IMR-90 (cell line): ENCODE measurements at regions not wholly inside any gene's neighbourhood (a gene's known extent, or its start where the extent isn't known, plus 50 kb on each side); places are given as distances from the start of the nearest gene placed in this dataset.

Experiments
- ATAC-seq: fragments of 200-7000 bp; cut with Tn5 transposase; 2 replicates; pipeline ENCODE4 v1.9.1; 2020; ENCODE audit warnings: low read depth, mild to moderate bottlenecking, moderate library complexity
- BruUV-seq: library from RNA; stranded (reverse); fragments of 400-500 nt; replicated peaks from 2 replicates; lab custom pipeline; 2021; lab: Mats Ljungman, UMichigan
- CTCF ChIA-PET: fragments of 300-600 bp; formaldehyde crosslinking; extraction: SDS; loops from one replicate; lab custom pipeline; 2021; ENCODE audit warnings: antibody characterized with exemption; lab: Yijun Ruan, JAX
- POLR2A ChIA-PET: fragments of 300-600 bp; sonication (Branson Sonifier 250); formaldehyde crosslinking; loops from one replicate; lab custom pipeline; 2022; ENCODE audit warnings: antibody characterized with exemption; ENCODE audit not compliant: unreplicated experiment; lab: Charles Lee
- DNase-seq: peaks from one replicate; pipeline ENCODE4 v3.0.0; 2013
- H2AFZ ChIP-seq: replicated peaks from 2 replicates; pipeline ENCODE3; 2013; ENCODE audit warnings: low read length, mild to moderate bottlenecking; ENCODE audit not compliant: poor library complexity
- H2AK5ac ChIP-seq: 2 replicates; pipeline ENCODE4 v1.6.1; 2013; ENCODE audit warnings: low read depth, low read length, inconsistent platforms
- H2AK9ac ChIP-seq: replicated peaks from 2 replicates; pipeline ENCODE3; 2013; ENCODE audit warnings: mild to moderate bottlenecking, low read depth, low read length, moderate library complexity; ENCODE audit not compliant: poor library complexity
- H2BK120ac ChIP-seq: 2 replicates; pipeline ENCODE4 v1.6.1; 2013; ENCODE audit warnings: low read depth, low read length, inconsistent platforms
- H2BK15ac ChIP-seq: 3 replicates; pipeline ENCODE4 v1.6.1; 2013; ENCODE audit warnings: low read depth, low read length, inconsistent platforms
- H2BK20ac ChIP-seq: 2 replicates; pipeline ENCODE4 v1.6.1; 2013; ENCODE audit warnings: low read depth, mild to moderate bottlenecking, inconsistent platforms, low read length, moderate library complexity
- H2BK5ac ChIP-seq: 2 replicates; pipeline ENCODE4 v1.6.1; 2013; ENCODE audit warnings: mild to moderate bottlenecking, low read depth, low read length, inconsistent platforms; ENCODE audit not compliant: poor library complexity, severe bottlenecking
- H3K14ac ChIP-seq: replicated peaks from 2 replicates; pipeline ENCODE4 v1.6.1; 2013; ENCODE audit warnings: low read depth, low read length, inconsistent platforms
- H3K18ac ChIP-seq: 2 replicates; pipeline ENCODE4 v1.6.1; 2013; ENCODE audit warnings: low read depth, low read length, control low read depth
- H3K23ac ChIP-seq: 2 replicates; pipeline ENCODE4 v1.6.1; 2013; ENCODE audit warnings: low read depth, low read length, inconsistent platforms
- H3K27ac ChIP-seq: 2 replicates; pipeline ENCODE4 v1.5.1; 2013; ENCODE audit warnings: mild to moderate bottlenecking, control low read depth, low read length; ENCODE audit not compliant: insufficient read depth
- H3K27me3 ChIP-seq: 2 replicates; pipeline ENCODE4 v1.6.1; 2013; ENCODE audit warnings: low read length; ENCODE audit not compliant: control insufficient read depth, insufficient read depth
- H3K36me3 ChIP-seq: 2 replicates; pipeline ENCODE4 v1.6.1; 2013; ENCODE audit warnings: low read length, mixed read lengths; ENCODE audit not compliant: control insufficient read depth, insufficient read depth
- H3K4ac ChIP-seq: 2 replicates; pipeline ENCODE4 v1.6.1; 2013; ENCODE audit warnings: low read depth, low read length, inconsistent platforms
- H3K4me1 ChIP-seq: 2 replicates; pipeline ENCODE4 v1.6.1; 2013; ENCODE audit warnings: low read length, mixed read lengths; ENCODE audit not compliant: control insufficient read depth, insufficient read depth
- H3K4me2 ChIP-seq: 2 replicates; pipeline ENCODE4 v1.6.1; 2013; ENCODE audit warnings: low read depth, mild to moderate bottlenecking, control low read depth, low read length, moderate library complexity
- H3K4me3 ChIP-seq: 2 replicates; pipeline ENCODE4 v1.5.1; 2013; ENCODE audit warnings: low read depth, mild to moderate bottlenecking, control low read depth, low read length, moderate library complexity; ENCODE audit not compliant: insufficient read depth
- H3K56ac ChIP-seq: 2 replicates; pipeline ENCODE4 v1.6.1; 2013; ENCODE audit warnings: low read length, inconsistent platforms; ENCODE audit not compliant: insufficient read depth; ENCODE audit errors: extremely low read depth
- H3K79me1 ChIP-seq, 2 experiments: 2 replicates each; pipeline ENCODE4 v1.6.1; 2013; ENCODE audit warnings: low read length in 2 of 2, inconsistent platforms in 1 of 2, low read depth in 1 of 2
- H3K9ac ChIP-seq: 2 replicates; pipeline ENCODE4 v1.6.1; 2013; ENCODE audit warnings: low read depth, low read length, control low read depth
- H3K9me1 ChIP-seq: 2 replicates; pipeline ENCODE4 v1.6.1; 2013; ENCODE audit warnings: low read length, inconsistent platforms; ENCODE audit not compliant: insufficient read depth
- H3K9me3 ChIP-seq: 2 replicates; pipeline ENCODE4 v1.6.1; 2013; ENCODE audit warnings: low read length; ENCODE audit not compliant: control insufficient read depth, insufficient read depth
- H4K20me1 ChIP-seq: 2 replicates; pipeline ENCODE4 v1.6.1; 2013; ENCODE audit warnings: low read length, inconsistent platforms; ENCODE audit not compliant: insufficient read depth
- H4K5ac ChIP-seq: 2 replicates; pipeline ENCODE4 v1.6.1; 2013; ENCODE audit warnings: mild to moderate bottlenecking, low read depth, low read length, control low read depth
- H4K8ac ChIP-seq, 2 experiments: 2 replicates each; pipeline ENCODE4 v1.6.1; 2013; ENCODE audit warnings: low read depth in 2 of 2, low read length in 2 of 2, control low read depth in 1 of 2, inconsistent platforms in 1 of 2
- H4K91ac ChIP-seq: 2 replicates; pipeline ENCODE4 v1.6.1; 2013; ENCODE audit warnings: low read depth, low read length, inconsistent platforms; ENCODE audit not compliant: insufficient read depth
- BHLHE40 ChIP-seq: fragments of 150-350 bp; IDR thresholded peaks from 2 replicates; pipeline ENCODE4 v1.6.1; 2016; ENCODE audit warnings: mild to moderate bottlenecking, low read depth, low read length
- CEBPB ChIP-seq: IDR thresholded peaks from 2 replicates; pipeline ENCODE4 v1.6.1; 2012; ENCODE audit warnings: low read depth, low read length, improper control_type of control experiment
- CHD1 ChIP-seq: IDR thresholded peaks from 2 replicates; pipeline ENCODE4 v1.6.1; 2012; ENCODE audit warnings: low read depth, low read length, improper control_type of control experiment
- CTCF ChIP-seq: conservative IDR thresholded peaks from 2 replicates; pipeline ENCODE4 v1.5.1; 2012; ENCODE audit warnings: mild to moderate bottlenecking, low read depth, low read length, improper control_type of control experiment
- ELK1 ChIP-seq: fragments of 150-350 bp; IDR thresholded peaks from 2 replicates; pipeline ENCODE4 v1.6.1; 2016; ENCODE audit warnings: low read depth, mild to moderate bottlenecking, low read length, moderate library complexity, borderline replicate concordance
- FOS ChIP-seq: fragments of 150-350 bp; IDR thresholded peaks from 2 replicates; pipeline ENCODE4 v1.6.1; 2016; ENCODE audit warnings: low read depth, low read length
- MAFK ChIP-seq: IDR thresholded peaks from 2 replicates; pipeline ENCODE4 v1.6.1; 2012; ENCODE audit warnings: low read depth, low read length, improper control_type of control experiment
- MAZ ChIP-seq: IDR thresholded peaks from 2 replicates; pipeline ENCODE4 v1.6.1; 2012; ENCODE audit warnings: low read depth, mild to moderate bottlenecking, low read length, improper control_type of control experiment, moderate library complexity, borderline replicate concordance
- MXI1 ChIP-seq: IDR thresholded peaks from 2 replicates; pipeline ENCODE4 v1.6.1; 2012; ENCODE audit warnings: low read depth, mild to moderate bottlenecking, low read length, moderate library complexity, borderline replicate concordance
- NFE2L2 ChIP-seq: fragments of 150-350 bp; IDR thresholded peaks from 2 replicates; pipeline ENCODE4 v1.6.1; 2016; ENCODE audit warnings: low read depth, mild to moderate bottlenecking, low read length
- POLR2A ChIP-seq: IDR thresholded peaks from 2 replicates; pipeline ENCODE4 v1.6.1; 2012; ENCODE audit warnings: mild to moderate bottlenecking, low read depth, low read length
- RAD21 ChIP-seq: IDR thresholded peaks from 2 replicates; pipeline ENCODE4 v1.6.1; 2012; ENCODE audit warnings: low read length, improper control_type of control experiment
- RCOR1 ChIP-seq: IDR thresholded peaks from 2 replicates; pipeline ENCODE4 v1.6.1; 2012; ENCODE audit warnings: mild to moderate bottlenecking, low read length, improper control_type of control experiment; ENCODE audit not compliant: insufficient replicate concordance
- RFX5 ChIP-seq: IDR thresholded peaks from 2 replicates; pipeline ENCODE4 v1.8.0; 2012; ENCODE audit warnings: low read depth, mild to moderate bottlenecking, low read length, moderate library complexity
- SMC3 ChIP-seq: fragments of 150-350 bp; IDR thresholded peaks from 2 replicates; pipeline ENCODE4 v1.6.1; 2016; ENCODE audit warnings: low read depth, mild to moderate bottlenecking, antibody characterized with exemption, low read length, moderate library complexity
- WGBS, 2 experiments: methylation state at CpG; one replicate each; pipeline versions ENCODE4 v1.1.5 to v1.1.7; 2013; ENCODE audit warnings: missing lambda C conversion rate in 2 of 2; ENCODE audit not compliant: insufficient read length in 1 of 2; ENCODE audit errors: extremely low coverage in 2 of 2; 5-methylcytosine and 5-hydroxymethylcytosine counted together
- dilution Hi-C: fragments of 300-500 bp; cut with HindIII; formaldehyde crosslinking; loops from one replicate; pipeline ENCODE4 v1.14.3; 2018; ENCODE audit warnings: low sequenced_read_pairs; ENCODE audit not compliant: unreplicated experiment
- in situ Hi-C: fragments of 300-500 bp; cut with MboI; formaldehyde crosslinking; loops from 3 replicates; pipeline ENCODE4 v1.14.3; 2019; ENCODE audit warnings: low sequenced_read_pairs, inconsistent platforms, mixed read lengths
- intact Hi-C: fragments of 100-400 bp; cut with micrococcal nuclease; formaldehyde crosslinking; loops from 2 replicates; pipeline ENCODE4 v1.10.0; 2022

- TF ChIP-seq BHLHE40 = no peak
- no peak for TF ChIP-seq CEBPB
- TF ChIP-seq MAFK = no peak
- TF ChIP-seq MAZ = no peak
- TF ChIP-seq RFX5 = no peak
- TF ChIP-seq SMC3 = no peak
- no peak for TF ChIP-seq CTCF
- no peak for TF ChIP-seq FOS
- no peak for TF ChIP-seq RCOR1
- TF ChIP-seq RAD21 = no peak
- TF ChIP-seq POLR2A = no peak
- no peak for TF ChIP-seq CHD1
- TF ChIP-seq ELK1 = no peak
- TF ChIP-seq MXI1 = no peak
- no peak for TF ChIP-seq NFE2L2
- H4K91ac ChIP-seq = no peak overlapping the region
- no peak for DNase-seq
- intact Hi-C loops = no loop called here
- no TSS peak for BruUV-seq
- H3K4me1 ChIP-seq = no peaks in the 10 kb centered on the region
- no peaks in the 10 kb centered on the region for H3K27me3 ChIP-seq
- H3K9me3 ChIP-seq = peaks cover 3% of the 10 kb centered on the region; the same call in 1 of the 2 replicates
- H3K4me3 ChIP-seq = no peak overlapping the region
- H3K9me1 ChIP-seq = no peaks in the 10 kb centered on the region
- in situ Hi-C loops = no loop called here
- no peaks in the 10 kb centered on the region for H3K79me1 ChIP-seq
- no peak overlapping the region for H3K18ac ChIP-seq
- H2BK5ac ChIP-seq = no peak overlapping the region
- dilution Hi-C loops = no loop called here
- no peaks in the 10 kb centered on the region for H4K20me1 ChIP-seq
- H3K23ac ChIP-seq = no peak overlapping the region
- CTCF ChIA-PET = no interaction called here
- H3K36me3 ChIP-seq = no peaks in the 10 kb centered on the region
- H2AFZ ChIP-seq = no peak overlapping the region
- no peak overlapping the region for H2AK9ac ChIP-seq
- ATAC-seq = no peak
- H4K5ac ChIP-seq = no peak overlapping the region
- no peak overlapping the region for H3K9ac ChIP-seq
- no peak overlapping the region for H4K8ac ChIP-seq
- no peak overlapping the region for H2AK5ac ChIP-seq
- no peak overlapping the region for H3K14ac ChIP-seq
- no CpG with 5 or more reads among the region's 5 CpGs for WGBS, 2 experiments
- POLR2A ChIA-PET = no interaction called here
- H2BK20ac ChIP-seq = no peak overlapping the region
- H3K4me2 ChIP-seq = no peak overlapping the region
- no peak overlapping the region for H3K56ac ChIP-seq
- no peak overlapping the region for H2BK120ac ChIP-seq
- no peak overlapping the region for H3K4ac ChIP-seq
- no peak overlapping the region for H3K27ac ChIP-seq
- no peak overlapping the region for H2BK15ac ChIP-seq
Observed at GRCh38 chr11:42571878-42572610, 739.8 kb upstream of the API5 start.
